NCI-H345 treated with DMSO at 0.1 percent for 48 hours (cell line): ENCODE measurements at regions not wholly inside any gene's neighbourhood (a gene's known extent, or its start where the extent isn't known, plus 50 kb on each side); places are given as distances from the start of the nearest gene placed in this dataset.

Source experiments
- DNase-seq: peaks from one replicate; lab custom pipeline; 2025; ENCODE audit not compliant: unreplicated experiment; lab: John Stamatoyannopoulos, UW

DNA sequence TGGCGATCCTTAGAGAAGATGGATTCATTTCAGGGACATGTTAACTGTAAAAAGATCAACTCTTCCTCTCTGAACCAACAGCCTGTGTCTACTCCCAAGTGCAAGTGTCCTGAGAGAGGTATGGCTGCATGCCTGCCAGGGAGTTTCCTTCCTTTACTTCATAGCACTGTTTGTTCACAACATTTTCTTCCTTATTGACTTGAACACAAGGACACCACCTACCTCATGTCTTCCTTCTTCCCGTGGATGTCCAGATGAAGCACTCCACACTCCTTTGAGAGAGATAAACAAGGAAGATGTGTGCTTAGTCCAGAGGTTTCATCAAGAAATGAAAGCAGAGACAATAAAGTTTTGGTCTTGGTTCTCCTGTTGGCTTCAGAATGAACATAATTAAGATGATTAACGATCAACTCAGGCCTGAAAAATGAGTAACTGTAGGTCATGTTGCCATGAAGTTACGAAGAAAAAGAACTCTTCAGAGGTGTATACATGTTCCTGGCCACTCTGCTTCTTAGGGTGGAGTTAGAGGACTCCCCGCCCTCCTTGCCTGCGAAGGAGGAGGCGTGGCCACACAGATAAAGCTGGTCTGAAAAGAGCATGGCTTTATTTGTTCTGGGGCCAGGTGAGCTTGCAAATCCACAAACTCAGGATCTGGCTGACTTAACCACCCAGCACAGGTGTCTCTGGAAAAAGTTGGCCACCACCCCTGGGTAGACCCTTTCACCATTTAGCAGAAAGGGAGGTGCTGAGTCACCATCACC, 155.0 kb upstream of the KCTD1 start:
- DNase-seq: no peak

DNA sequence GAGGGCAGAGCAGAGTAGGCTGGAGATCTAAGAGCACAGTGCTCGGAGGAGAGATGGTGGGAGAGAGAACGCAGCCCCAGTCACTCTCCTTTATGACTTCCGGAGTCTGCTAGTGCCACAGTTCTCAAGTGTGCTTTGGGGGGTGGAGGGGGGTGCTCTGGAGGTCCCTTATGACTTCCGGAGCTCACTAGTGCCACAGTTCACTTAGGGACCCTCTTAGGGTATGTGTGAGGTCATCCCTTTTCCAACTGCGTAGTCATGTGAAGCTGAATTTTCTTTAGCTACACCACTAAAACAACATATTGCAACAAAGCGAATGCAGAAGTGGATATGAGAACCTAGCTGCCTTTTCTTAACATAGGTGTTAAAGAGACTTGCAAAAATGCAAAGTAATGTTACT, 153.7 kb upstream of the KCTD1 start:
- no peak for DNase-seq

DNA sequence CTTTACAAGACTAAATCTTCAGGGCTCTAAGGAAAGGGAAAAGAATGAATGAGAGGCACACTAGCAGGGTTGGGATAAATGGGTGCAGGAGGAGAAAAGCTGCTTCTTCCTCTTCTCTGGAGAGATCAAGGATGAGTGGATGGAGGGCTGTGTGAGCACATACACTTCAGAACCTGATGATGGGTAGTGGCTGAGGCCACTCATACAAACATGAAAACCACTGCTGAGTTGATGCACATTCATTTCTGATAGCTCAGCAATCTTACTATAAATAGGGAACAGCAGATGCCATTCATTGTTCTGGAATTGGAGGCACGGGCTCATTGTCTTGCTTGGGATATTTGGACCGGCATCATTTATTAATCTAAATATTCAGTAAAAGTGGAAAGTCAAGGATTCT, 152.4 kb upstream of the KCTD1 start:
- DNase-seq: no peak

DNA sequence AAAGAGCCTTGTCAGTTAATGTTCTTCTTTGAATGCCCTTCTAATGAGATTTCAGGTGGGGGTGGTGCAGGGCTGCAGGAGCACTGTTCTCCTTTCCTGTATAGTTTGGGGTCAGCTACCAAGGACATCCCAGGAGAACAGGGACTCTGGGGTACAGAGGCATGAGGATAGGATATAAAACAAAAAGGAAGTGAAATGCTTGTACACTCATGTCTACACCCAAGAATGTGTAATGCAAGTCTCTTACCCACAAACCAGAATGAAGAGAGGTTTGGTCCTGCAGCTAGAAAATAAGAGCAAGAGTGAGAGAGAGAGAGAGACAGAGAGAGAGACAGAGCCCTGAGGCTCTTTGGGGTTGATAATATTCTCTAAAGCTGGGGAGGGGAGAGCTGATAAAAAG, 151.8 kb upstream of the KCTD1 start:
- DNase-seq: no peak

DNA sequence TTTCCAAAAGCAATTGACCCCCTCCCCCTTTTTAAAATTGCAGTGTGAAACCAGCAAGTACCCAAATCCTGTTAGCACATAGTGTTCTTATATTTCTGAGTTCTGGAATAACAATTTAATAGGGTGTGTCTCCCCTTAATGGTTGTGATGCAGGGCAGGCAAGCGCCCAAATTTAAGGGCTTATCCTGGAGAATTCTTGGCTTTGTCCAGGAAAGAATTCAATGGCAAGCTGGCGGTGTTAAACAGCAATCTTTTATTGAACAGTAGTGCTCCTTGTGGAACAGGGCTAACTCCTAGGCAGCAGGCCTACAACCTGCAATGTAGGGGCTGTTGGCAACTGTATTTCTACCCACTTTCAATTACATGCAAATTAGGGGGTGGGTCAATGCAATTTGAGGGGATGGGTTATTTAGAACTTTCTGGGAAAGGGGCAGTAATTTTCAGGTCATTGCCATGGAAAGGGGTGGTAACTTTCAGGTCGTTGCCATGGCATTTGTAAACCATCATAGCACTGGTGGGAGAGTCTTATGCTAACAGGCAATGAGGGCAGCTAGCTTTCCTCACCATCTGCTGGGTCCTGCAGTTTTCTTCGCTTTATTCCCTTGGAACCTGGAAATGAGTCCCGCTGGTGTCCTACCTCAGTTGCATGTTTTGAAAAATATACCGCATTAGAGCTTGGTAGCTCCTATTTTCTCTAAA, 149.0 kb upstream of the KCTD1 start:
- no peak for DNase-seq

DNA sequence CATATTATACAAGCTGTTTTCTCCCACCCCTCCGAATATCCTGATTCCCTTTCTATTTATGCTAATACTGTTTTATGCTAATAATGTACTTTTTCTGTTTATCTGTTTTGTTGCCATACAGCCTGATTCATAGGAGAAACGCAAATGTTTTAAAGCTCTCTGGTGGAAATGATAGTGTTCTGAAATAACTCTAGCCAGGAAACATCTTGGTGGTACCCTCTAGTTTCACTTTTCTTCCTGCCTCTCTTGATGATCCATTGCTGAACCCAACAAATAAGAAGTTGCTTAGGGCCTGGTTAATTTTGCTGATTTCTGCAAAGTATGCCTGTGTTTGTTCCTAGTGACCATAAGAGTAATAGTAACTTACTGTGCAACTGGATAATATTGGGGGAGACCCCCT, 148.4 kb upstream of the KCTD1 start:
- no peak for DNase-seq

DNA sequence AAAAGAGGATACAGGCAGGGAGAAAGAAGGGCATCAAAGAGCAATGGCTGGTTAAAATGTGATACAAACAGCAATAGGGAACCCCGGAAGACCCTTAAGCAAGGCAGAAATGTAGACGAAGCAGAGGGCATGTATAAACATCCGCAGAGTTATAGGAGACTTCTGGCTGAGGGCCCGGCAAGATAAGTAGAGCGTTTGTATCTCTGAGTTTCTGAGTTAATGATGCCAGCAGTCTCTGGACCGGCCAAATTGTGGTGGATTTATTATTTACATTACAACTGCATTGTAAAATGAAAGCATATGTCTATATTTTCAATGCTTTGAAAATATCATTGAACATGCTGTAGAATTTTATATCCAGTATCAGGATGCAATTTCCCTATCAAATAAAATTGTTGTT, 148.0 kb upstream of the KCTD1 start:
- DNase-seq: no peak

DNA sequence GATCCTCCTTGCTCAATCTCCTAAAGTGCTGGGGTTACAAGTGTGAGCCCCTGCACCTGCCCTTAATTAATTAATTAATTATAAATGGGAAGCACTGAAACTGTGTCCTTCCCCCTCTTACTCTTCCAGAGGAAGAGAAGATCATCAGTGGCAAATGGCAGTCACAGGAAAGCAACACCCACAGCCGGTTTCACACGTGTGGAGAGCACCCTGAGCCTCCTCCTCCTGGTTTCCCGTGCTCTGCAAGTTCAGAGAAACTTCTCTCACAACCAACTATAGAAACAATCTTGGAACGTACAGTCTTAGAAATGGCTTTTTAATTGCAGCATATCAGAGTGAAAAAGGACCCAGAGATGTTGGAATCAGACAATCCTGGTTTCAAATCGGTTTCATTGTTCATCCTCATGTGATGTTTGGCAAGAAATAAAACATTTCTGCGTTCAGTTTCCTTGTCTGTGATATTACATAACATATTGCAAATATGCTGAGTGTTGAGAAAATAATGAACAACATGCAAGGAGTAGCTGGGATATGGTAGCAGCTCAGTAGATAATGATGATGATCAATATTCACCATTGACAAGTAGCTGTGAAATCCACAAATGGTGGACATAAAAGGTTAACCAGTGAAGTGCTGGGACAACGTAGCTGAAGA, 141.0 kb upstream of the KCTD1 start:
- DNase-seq: no peak

DNA sequence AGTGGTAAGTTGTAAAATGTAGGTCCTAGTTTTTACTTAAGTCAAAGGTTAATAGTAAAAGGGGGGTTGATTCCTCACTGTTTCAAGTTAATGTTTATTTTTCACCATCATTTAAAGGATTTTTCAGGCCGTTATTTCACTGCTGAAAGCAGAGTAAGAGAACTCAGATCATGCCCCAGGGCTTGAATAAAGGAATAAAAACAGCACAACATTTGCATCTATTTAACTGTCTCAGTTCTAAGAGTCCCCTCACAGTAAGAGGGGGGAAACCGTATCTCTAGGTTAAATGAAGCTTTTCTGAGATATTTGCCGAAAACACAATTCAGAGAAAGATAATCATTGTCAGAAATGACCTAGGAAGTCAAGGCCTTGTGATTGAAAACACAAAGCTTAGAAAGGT, 138.2 kb upstream of the KCTD1 start:
- DNase-seq: no peak

DNA sequence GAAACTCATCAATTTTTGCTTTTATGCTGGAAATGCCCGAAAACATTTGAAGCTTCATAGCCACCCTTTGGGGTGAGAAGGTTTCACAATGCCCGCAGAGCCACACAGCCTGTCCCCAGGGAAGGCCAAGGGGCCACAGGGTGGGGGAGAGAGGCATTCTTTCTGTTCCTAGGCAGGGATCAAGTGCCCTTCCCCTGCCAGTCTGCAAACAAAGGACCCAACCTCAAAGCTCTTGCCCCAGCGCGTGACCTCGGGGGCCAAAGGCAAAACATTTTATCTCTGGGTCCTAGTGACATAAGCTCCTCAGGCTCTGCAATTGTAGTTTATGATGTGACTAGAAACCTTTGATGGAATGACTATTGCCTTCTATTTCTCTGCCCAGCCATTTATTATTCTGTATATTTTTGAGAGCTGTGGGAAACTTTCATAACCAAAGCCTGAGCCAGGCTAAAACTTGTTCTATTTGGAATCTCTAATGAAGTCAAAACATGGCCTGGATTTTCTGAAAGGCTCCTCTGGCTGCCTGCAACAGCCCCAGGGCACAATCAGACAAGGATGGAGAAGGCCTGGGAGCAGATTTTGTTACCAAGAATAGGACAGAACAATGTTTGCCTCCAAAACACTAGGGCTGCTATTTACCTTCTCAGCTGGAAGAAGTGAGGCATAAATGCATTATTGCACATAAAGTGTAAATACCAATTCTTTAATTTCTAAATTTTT, 137.2 kb upstream of the KCTD1 start:
- peak; percentile 50 for DNase-seq

DNA sequence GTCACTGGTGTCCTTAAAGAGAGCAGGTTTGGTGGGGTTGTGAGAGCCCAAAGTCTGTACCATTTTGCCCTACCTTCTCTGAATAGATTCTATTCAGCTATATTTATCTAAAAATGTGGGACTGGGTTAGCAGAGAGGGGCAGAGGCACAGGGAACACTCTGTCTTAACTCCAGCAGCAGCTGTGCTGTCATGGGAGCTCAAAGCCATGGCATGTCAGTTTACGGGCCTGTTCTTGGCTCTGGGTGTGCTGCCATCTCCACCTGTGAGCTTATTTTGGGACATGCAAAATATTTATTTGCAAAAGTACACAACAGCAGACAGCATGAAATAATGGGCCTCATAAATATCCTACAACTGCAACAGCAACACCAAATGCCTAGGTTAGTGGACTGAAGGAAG, 129.6 kb upstream of the KCTD1 start:
- no peak for DNase-seq

DNA sequence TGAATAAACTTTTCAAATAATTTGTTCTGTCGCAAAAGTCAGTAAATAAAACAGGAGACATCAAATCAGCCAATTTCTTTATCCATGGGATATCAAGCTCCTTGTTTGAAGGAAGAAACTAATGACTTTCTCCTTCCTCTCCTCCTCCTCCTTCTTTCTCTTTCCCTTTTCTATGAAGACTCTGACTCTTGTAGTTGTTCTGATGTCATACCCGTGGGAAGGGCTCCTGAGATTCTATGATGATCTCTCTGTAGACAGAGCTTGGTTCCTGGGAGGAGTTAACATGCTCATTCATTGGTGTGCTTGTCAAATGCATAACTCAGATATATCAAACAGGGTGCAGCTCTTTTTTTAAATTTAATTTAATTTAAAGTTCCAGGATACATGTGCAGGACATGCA, 118.7 kb upstream of the KCTD1 start:
- DNase-seq: no peak

DNA sequence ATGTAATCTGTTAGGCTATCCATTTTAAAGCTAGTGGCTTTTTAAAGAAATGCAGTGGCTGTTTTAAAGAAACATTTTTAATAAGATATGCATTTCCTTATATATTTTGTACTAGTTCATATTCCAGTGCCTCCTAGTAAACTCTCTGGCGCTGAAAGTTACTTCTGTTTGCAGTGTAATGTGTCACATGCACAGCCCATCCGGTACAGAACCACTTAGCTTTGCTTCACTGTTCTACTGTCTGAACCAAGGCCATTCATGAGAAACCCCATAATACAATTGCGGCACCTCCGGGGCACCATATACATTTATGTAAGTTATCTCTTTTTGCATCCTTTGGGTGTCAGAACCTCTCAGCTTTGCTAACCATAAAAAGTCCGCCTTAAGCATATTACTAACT, 114.6 kb upstream of the KCTD1 start:
- DNase-seq: no peak

DNA sequence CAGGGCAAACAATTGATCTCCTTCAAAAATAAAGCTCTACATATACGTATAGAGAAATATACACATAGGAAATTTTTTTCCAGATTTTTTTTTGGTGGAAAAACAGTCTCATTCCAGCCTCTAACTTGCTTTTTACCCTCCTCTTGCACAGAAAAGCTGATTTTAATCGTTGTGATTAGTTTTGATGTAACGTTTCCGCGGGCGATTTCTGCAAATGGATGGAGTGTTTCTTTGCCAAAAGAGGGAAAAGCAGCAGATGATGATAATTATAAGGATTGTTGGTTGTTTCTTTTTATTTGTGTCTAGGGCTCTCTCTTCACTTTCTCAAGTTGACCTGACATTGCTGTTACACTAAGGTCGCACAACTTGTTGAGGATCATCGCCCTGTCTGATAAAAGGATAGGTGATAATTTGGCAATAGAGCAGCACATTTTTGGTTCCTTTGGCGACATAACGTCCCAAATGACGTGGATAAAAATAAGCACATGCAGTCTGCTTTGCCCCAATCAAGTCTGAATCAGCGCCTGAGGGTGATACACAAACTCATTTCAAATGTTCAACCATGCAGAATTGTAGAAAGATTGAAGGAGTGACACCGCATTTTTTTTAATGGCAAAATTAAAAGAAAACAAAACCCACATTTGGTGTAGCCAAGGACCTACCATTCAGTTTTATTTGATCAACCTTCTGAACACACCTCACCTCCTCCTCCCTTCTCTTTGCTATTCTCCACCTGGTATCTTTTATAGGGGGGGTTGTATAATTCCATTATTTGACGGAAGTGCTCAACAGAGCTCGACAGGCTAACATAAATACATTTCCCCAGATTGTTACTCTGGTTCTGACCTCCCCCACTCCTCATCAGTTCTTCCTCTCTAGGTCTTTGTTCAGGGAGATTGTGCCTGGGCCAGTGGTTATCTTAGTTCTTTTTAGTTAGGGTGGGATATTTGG, 109.6 kb upstream of the KCTD1 start:
- peak; percentile 16 for DNase-seq

DNA sequence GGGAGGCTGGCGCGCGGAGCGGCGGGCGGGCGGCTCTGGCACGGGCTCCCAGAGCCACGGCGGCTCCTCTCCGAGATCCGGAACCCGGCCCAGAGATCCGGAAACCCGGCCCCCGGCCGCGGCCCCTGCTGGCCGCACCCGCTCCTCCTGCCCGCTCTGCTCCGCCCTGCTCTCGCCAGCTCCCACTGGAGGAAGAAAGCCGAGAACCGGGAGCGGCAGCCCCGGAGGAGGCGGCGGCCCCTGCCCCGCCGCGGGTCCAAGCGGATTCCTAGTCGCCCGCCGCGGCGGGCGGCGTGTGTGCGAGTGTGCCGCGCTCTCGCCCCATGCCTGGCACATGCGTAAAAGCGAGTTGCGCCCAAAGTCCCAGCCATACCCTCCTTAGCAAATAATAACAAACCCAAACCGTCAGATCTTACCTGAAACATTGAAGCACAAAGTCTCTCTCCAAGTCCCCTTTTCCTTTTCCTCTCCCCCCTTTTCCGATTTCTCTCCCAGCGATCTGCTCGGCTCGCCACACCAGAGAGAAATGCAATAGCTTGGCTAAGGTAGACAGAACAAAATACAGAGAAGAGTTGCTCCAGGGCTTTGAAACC, 108.7 kb upstream of the KCTD1 start:
- DNase-seq: peak; percentile 55

DNA sequence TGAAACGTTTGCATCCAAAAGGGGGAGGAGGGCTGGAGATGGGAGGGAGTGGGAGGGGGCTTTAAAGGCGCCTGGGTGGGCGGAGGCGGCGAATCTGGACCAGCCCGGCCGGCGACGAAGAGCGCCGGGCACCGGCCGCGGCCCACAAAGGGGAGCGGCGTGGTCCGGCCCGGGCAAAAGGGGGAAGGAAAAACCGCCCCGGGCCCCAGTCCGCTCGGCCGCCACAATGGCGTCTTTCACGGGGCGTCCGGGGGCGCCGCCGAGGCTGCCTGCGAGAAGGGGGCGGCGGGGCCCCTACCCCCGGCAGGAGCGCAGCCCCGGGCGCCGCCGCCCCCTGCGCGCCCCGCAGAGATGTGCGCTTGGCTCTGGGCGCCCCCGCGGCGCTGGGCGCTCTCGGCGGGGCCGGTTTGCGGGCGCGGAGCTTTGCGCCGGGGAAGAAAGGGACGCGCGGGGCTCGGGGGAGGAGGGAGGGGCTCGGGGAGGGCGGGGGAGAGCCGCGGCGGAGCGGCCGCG, 108.1 kb upstream of the KCTD1 start:
- no peak for DNase-seq

DNA sequence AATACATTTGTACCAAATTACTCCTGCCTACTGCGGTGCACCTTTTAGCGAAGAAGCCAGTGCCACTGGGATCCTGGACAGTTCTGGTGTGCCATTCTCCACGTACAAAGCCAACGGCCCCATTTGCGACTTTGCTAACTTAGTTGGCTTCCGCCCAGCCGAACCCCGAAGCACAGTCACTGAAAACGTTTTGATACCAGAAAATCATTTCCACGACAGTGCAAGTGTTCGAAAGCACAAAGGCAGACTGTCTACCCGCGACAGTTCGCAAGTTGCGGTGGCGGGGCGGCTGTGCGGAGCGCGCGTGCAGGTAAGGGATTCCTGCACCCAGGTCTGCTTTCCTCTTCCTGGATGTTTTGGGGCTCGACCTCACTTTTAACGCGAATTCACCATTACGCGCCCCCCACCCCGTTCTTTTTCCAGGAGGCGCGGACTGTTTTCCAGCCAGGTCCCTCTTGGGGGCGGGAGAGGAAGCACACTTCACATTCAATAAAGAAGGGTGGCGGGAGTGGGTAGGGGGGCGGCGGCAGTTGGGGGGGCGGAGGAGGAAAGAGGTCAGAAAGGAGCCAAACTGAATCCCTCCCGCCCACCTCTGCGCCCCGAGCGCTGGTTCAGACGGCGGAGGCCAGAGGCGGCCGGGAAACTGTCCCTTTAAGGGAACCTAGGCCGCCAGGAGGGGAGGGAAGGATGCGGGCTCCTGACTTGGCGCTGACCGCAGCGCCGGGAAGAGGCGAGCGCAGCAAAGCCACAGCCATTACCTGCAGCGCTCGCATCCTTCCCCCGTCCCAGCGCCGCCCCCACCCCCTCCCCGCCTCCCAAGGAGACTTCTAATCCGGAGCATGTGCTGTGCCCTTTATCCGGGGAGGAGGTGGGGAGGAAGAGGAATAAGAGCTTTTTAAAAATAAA, 107.4 kb upstream of the KCTD1 start:
- peak; percentile 46 for DNase-seq

DNA sequence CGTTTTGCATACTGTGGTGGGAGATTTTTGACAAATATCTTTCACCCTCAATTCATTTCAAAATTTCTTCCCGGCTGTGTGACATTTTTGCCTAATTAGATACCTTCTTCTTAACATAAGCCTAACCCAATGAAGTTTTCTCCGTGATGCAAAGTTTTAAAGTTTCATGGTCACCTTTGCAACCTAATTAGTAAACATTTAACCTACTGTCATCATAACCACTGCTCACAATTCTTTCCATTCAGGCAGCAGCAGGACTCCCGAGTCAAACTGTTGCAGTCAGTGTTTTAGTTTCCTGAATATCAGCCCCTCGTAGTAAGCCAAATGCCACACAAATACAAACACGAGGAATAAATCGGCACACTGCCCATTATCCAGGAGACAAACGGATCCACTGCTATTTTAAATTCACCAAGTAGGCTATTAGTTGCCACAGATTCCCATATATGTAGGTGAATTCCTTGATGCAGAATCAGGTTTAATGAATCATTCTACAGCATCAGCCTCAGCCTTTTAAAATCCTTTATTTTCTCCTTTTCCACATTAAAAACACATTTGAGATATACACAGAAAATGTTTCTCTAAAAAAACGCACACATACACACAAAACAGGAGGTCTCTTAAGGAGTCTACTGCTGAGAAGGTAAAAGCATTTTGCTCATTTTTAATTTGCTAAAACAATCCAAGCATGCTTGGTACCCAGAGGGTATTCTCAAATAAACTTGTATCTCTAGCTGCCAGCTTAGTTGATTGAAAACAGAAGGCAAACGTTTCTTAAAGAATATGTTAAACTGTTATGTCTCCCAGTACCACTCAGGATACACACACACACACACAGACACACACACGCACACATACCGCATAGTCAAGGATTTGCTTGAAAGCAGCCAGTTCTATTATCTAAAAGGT, 106.5 kb upstream of the KCTD1 start:
- DNase-seq: no peak
